AG20443 (cell line): ENCODE measurements at regions not wholly inside any gene's neighbourhood (a gene's known extent, or its start where the extent isn't known, plus 50 kb on each side); places are given as distances from the start of the nearest gene placed in this dataset.

ENCODE experiments used
- DNase-seq: peaks from one replicate; pipeline ENCODE4 v3.0.0; 2012; ENCODE audit warnings: low spot score, mixed read lengths

GRCh38 chr5:6000867-6001266 lies 377.5 kb downstream of the MED10 start:
- DNase-seq, result no peak

DNA sequence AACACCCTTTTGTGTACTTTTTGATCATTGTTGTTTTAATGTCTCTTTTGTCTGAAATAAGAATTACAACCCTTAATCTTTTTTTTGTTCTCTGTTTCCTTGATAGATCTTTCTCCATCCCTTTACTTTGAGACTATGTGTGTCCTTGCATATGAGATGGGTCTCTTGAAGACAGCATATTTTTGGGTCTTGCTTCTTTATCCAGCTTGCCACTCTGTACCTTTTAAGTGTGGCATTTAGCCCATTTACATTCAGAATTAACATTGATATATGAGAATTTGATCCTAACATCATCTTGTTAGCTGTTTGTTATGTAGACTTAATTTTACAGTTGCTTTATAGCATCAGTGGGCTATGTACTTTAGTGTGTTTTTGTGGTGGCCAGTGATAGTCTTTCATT lies 382.5 kb downstream of the MED10 start:
- DNase-seq, result no peak

GRCh38 chr5:5986492-5987178 lies 391.7 kb downstream of the MED10 start:
- no peak for DNase-seq

GRCh38 chr5:5985332-5985731 lies 393.0 kb downstream of the MED10 start:
- no peak for DNase-seq

GRCh38 chr5:5983261-5983980 lies 394.9 kb downstream of the MED10 start:
- DNase-seq, result no peak

- no peak for DNase-seq
Observed at GRCh38 chr5:5981562-5981961, 396.8 kb downstream of the MED10 start.

GRCh38 chr5:5980538-5980895 lies 397.8 kb downstream of the MED10 start:
- no peak for DNase-seq

DNA sequence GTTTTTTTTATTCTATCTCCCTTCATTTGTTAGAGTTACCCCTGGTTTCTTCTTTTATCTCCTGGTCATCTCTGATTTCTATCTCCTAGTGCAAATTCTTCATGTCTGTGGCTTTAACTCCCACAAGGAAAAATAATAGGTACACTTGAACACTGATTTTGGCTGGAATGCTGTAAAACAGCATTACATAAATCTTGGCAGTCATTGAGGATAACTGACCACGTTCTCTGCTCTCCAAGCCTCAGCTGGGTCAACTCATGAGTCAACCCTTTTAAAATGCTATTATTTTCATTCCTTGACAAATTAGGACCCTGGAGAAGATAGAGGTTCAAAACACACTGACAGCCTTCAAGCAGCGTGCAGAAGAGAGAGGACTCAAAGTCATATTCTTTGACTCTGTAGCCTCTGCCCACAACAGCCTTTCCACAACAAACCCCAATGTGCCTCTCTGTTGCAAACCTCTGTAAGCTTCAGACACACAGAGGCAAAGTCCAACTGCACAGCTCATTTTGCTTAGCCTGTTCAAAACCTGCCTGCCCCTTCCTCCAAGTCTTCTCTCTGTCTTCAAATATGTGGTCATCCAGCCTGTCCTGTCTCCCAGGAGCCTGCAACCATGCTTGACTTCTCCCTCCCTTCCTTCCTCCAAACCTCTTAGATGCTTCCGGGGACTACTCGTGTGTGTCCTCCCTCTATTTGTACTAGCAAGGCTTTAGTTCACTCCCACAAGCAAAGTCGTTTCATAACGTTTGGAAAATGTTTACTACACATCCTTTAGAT lies 398.4 kb downstream of the MED10 start:
- no peak for DNase-seq

DNA sequence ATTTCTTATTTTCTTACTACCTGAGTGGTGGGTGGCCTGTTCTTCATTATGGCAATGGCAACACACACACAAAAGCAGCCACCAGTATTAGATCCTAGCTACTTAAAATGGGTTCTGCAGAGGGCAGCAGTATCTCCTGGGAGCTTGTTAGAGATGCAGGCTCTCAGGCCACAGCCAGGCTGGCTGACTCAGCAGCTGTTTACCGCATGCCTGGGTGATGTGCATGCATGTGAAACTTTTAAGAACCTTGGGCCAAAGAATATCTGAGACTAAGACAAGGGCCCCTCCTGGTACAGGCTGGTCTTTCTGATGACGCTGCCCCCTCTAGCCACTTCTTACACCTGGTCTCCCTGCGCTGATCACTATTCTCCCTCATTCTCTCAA lies 399.0 kb downstream of the MED10 start:
- no peak for DNase-seq

DNA sequence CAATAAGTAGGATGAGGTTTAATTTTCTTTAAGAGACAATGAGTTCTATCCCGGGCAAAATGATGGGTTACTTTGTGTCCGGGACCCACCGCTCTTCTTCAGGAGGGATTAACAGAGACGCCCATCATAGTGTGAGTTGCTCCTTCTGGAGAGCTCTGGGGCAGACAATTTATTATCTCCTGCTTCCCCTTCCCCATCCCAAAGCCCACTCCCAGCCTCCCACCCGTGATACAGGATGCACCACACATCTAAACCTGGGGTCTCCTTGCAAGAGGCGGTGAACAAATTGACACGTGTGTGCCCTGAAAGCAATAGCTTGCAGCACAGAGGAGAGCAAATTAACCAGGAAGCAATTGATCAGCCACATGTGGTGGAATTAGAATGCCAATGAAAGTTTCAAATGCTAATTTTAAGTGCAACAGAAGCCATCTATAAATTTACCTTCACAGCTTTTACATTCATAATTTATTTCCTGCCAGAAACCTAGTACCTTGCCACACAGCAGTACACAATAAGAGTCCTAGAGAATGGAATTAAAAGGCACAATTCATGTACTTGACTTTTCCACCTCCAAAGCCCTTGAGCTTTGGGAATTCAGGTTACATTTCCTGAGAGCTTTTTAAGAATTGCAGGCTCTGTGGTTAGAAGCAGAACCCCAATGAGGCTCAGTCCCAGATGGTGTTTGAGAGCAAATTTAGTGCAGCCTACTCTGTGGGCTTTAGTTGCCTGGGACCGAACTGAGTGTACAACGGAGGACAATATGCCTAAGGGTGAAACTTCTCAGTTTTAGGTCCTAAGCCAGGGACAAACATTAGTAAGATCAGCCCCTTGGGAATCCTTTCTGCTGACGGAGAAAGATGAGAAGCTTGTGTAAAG lies 399.6 kb downstream of the MED10 start:
- DNase-seq, result no peak

GRCh38 chr5:5971203-5971602 lies 407.1 kb downstream of the MED10 start:
- DNase-seq, result no peak

DNA sequence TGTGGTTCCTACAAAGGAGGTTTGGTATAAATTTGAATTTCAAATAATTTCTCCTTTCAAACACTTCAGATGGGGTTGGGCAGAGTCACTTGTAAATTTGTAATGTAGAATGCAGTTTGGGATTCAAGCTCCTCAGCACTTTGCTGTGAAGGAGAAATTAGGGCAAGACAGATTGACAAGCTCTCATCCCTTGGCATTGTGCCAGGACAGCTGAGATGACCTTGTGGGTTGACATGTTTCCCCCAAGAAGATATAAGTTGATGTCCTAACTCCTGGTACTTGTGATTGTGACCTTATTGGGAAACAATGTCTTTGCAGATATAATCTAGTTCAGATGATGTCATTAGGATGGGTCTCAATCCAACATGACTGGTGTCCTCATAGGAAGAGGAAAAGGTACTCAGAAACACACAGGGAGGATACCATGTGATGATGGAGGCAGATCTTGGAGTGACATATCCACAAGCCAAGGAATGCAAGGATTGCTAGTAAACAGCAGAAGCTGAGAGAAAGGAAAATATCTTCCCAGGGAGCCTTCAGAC lies 408.3 kb downstream of the MED10 start:
- no peak for DNase-seq

- no peak for DNase-seq
Observed at GRCh38 chr5:5968981-5969380, 409.4 kb downstream of the MED10 start.

GRCh38 chr5:5967944-5968343 lies 410.4 kb downstream of the MED10 start:
- no peak for DNase-seq

DNA sequence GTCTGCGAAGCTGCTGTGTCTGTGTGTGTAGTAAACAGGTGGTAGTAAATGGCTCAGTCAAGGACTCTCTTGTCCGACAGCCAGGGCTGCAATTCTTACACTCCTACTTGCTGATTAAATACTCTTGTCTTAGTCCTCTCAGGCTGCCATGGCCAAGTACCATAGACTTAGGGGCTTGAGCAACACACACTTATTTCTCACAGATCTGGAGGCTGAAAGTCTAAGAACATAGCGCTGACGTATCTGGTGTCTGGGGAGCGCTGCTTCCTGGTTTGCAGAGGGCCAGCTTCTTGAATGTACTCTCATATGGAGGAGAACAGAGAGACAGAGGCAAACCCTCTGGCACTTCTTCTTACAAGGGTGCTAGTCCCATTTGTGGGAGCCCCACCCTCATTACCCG lies 411.0 kb downstream of the MED10 start:
- DNase-seq, result no peak

DNA sequence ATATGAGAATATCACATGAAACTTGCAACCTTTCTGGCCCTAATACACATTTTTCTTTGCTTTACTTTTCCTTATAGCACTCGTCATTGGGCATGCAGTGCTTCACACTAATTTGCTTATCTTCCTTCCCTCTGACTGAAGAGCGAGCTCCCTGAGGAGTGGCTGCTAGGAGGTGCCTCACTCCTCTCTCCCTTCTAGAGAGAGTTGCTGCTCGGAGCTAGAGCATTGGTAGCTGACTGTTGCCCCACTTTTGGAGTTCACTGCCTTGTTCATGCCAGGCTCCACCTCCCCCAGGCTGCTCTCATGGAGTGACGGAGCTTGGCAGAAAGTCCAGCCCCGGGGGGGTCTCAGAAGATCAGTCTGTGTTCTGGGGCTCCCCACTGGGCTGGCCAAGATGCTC lies 413.2 kb downstream of the MED10 start:
- DNase-seq, result no peak

- DNase-seq, result no peak
Observed at GRCh38 chr5:5964347-5964746, 414.0 kb downstream of the MED10 start.

DNA sequence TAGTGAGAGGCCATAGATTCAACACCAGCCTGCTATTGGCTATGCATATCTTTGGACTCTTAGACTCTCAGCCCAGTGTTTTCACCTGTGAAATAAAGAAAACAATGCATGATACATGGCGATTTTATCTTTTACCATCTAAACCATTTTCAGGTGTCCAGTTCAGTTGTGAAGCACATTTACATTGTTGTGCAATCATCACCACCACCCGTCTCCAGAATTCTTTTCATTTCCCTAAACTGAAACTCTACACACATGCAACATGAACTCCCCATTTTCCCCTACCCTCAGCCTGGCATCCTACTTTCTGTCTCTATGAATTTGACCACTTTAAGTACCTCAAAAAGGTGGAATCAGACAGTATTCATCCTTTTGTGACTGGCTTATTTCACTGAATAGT lies 420.6 kb downstream of the MED10 start:
- DNase-seq, result no peak

DNA sequence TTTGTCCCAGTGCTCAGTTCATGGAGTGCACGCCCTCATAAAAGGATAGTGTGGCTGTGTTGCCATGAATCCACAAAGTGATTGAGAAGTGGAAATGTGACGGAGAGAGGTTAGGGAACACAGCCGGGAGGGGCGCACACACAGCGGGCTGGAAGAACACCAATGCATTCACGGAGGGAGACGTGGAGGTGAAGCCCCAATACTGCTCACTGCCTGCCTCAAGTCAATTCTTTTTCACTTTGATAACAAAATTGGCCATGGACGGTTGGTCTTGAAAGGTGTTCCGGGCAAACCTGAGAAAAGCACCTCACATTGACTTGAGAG lies 424.1 kb downstream of the MED10 start:
- no peak for DNase-seq

DNA sequence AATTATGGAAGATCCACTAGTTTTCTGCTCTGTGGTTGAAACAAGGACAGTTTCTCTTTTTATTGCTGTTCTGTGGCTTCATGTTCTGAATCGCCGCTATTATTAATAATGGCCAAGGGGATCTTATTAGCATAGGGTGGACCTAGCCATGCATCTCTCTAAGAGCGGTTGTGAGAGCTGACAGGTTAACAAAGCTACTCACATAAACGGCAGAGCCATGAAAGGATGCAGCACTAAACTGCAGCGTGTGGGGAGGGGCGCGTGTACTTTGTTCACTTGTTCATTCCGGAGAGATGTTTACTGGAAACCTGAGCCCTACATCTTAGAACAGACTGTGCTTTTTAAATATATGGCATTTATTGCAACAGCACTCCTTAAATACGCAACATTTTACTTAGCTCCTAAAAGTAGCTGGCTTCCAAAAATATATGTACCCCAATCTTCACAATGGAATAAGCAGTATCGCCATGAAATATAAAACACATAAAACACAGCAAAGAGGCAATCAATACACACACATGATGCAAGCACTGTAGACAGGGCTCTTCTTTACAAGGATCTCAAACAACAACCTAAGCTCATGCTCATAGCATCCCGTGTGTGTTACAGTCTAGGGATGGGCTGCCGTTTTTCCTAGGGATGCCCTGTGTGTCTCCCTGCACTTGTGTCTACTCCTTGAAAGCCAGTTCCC lies 424.6 kb downstream of the MED10 start:
- no peak for DNase-seq

- no peak for DNase-seq
Observed at GRCh38 chr5:5951953-5952352, 426.4 kb downstream of the MED10 start.

DNA sequence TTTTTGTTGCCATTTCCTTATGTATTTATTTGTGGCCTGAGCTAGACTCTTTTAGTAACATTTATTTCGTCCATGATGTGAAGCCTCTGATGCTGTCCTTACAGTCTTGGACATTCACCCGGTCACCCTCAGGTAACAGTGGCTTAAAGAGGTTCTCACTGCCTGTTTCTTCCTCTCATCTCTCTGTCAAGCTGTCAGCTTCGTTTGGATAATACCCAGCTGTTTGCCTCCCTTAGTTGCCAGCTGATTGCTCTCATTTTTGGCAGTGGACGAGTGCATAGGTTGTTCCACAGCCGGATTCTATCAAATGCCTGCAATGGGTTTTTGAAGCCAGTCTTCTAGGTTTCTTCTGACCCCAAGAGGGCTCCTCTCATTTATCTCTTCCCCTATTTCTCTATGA lies 427.7 kb downstream of the MED10 start:
- DNase-seq, result no peak
